ENCODE measurements at regions not wholly inside any gene's neighbourhood (a gene's known extent, or its start where the extent isn't known, plus 50 kb on each side); places are given as distances from the start of the nearest gene placed in this dataset.

DNA sequence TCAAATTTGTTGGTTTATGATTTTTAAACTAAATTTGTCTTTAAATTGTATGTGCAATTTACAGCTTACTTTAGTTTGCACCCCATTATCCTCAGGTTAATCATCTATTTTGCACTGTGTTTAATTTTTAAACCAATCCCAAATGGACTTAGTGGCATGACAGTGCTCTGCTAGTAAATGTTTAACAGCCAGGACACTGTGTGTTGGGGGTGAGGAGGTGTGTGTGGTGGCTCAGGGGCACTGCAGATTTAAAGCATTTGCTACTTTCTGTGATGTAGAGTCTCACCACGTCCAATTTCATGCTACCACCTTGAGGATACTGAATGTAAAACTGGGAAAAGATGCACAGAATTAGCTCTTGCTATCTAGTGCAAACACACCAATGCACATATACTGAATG is 225.7 kb downstream of the HAO1 start (continued):
- TF ChIP-seq, protein P1, sequence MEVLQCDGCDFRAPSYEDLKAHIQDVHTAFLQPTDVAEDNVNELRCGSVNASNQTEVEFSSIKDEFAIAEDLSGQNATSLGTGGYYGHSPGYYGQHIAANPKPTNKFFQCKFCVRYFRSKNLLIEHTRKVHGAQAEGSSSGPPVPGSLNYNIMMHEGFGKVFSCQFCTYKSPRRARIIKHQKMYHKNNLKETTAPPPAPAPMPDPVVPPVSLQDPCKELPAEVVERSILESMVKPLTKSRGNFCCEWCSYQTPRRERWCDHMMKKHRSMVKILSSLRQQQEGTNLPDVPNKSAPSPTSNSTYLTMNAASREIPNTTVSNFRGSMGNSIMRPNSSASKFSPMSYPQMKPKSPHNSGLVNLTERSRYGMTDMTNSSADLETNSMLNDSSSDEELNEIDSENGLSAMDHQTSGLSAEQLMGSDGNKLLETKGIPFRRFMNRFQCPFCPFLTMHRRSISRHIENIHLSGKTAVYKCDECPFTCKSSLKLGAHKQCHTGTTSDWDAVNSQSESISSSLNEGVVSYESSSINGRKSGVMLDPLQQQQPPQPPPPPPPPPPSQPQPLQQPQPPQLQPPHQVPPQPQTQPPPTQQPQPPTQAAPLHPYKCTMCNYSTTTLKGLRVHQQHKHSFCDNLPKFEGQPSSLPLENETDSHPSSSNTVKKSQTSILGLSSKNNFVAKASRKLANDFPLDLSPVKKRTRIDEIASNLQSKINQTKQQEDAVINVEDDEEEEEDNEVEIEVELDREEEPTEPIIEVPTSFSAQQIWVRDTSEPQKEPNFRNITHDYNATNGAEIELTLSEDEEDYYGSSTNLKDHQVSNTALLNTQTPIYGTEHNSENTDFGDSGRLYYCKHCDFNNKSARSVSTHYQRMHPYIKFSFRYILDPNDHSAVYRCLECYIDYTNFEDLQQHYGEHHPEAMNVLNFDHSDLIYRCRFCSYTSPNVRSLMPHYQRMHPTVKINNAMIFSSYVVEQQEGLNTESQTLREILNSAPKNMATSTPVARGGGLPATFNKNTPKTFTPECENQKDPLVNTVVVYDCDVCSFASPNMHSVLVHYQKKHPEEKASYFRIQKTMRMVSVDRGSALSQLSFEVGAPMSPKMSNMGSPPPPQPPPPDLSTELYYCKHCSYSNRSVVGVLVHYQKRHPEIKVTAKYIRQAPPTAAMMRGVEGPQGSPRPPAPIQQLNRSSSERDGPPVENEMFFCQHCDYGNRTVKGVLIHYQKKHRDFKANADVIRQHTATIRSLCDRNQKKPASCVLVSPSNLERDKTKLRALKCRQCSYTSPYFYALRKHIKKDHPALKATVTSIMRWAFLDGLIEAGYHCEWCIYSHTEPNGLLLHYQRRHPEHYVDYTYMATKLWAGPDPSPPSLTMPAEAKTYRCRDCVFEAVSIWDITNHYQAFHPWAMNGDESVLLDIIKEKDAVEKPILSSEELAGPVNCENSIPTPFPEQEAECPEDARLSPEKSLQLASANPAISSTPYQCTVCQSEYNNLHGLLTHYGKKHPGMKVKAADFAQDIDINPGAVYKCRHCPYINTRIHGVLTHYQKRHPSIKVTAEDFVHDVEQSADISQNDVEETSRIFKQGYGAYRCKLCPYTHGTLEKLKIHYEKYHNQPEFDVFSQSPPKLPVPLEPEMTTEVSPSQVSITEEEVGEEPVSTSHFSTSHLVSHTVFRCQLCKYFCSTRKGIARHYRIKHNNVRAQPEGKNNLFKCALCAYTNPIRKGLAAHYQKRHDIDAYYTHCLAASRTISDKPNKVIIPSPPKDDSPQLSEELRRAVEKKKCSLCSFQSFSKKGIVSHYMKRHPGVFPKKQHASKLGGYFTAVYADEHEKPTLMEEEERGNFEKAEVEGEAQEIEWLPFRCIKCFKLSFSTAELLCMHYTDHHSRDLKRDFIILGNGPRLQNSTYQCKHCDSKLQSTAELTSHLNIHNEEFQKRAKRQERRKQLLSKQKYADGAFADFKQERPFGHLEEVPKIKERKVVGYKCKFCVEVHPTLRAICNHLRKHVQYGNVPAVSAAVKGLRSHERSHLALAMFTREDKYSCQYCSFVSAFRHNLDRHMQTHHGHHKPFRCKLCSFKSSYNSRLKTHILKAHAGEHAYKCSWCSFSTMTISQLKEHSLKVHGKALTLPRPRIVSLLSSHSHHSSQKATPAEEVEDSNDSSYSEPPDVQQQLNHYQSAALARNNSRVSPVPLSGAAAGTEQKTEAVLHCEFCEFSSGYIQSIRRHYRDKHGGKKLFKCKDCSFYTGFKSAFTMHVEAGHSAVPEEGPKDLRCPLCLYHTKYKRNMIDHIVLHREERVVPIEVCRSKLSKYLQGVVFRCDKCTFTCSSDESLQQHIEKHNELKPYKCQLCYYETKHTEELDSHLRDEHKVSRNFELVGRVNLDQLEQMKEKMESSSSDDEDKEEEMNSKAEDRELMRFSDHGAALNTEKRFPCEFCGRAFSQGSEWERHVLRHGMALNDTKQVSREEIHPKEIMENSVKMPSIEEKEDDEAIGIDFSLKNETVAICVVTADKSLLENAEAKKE (CRISPR knock-in tag; IDR thresholded peaks at IDR 0.05) = no peak
- TF ChIP-seq NANOG (IDR thresholded peaks at IDR 0.05; ENCODE audit: borderline replicate concordance) = no peak

- H3K4me1 ChIP-seq (ENCODE audit: insufficient read depth) = no peaks in the 10 kb centered on the region
- ATAC-seq (no peak), DNase-seq (ENCODE audit: low spot score) (no peak)
- H3K36me3 ChIP-seq (ENCODE audit: insufficient read depth) = no peaks in the 10 kb centered on the region
- H3K9me3 Mint-ChIP-seq = no peaks in the 10 kb centered on the region
- no peak overlapping the region for H2AFZ ChIP-seq
- no peaks in the 10 kb centered on the region for H3K27me3 ChIP-seq (ENCODE audit: insufficient read depth)
- H3K27ac Mint-ChIP-seq = no peak overlapping the region
- no peaks in the 10 kb centered on the region for H3K4me1 Mint-ChIP-seq
- H3K9me2 ChIP-seq (ENCODE audit: insufficient read depth) = 0 out of 2 replicates have a peak, but pooled peaks cover 7% of the 10 kb centered on the region
- H3K4me3 ChIP-seq = no peak overlapping the region
- no peaks in the 10 kb centered on the region for H3K79me2 ChIP-seq (replicated peaks; ENCODE audit: insufficient read depth)
- H3K27me3 Mint-ChIP-seq (ENCODE audit: insufficient read depth, low read depth, poor library complexity) = peaks cover 4% of the 10 kb centered on the region
- H3F3A ChIP-seq (replicated peaks; ENCODE audit: low read depth) = no peaks in the 10 kb centered on the region
- no peak overlapping the region for H3K4me3 Mint-ChIP-seq
- H3K27ac ChIP-seq (ENCODE audit: low read depth) = no peak overlapping the region
- TF ChIP-seq POLR2AphosphoS5 (IDR thresholded peaks at IDR 0.05; ENCODE audit: low read depth) (no peak), ZNF331 (CRISPR knock-in tag; IDR thresholded peaks at IDR 0.05; ENCODE audit: low read depth) (no peak), STAT1 (IDR thresholded peaks at IDR 0.05; ENCODE audit: unreplicated experiment) (no peak), CREB1 (CRISPR knock-in tag; IDR thresholded peaks at IDR 0.05; ENCODE audit: low read depth) (no peak)
- TF ChIP-seq, protein P2, sequence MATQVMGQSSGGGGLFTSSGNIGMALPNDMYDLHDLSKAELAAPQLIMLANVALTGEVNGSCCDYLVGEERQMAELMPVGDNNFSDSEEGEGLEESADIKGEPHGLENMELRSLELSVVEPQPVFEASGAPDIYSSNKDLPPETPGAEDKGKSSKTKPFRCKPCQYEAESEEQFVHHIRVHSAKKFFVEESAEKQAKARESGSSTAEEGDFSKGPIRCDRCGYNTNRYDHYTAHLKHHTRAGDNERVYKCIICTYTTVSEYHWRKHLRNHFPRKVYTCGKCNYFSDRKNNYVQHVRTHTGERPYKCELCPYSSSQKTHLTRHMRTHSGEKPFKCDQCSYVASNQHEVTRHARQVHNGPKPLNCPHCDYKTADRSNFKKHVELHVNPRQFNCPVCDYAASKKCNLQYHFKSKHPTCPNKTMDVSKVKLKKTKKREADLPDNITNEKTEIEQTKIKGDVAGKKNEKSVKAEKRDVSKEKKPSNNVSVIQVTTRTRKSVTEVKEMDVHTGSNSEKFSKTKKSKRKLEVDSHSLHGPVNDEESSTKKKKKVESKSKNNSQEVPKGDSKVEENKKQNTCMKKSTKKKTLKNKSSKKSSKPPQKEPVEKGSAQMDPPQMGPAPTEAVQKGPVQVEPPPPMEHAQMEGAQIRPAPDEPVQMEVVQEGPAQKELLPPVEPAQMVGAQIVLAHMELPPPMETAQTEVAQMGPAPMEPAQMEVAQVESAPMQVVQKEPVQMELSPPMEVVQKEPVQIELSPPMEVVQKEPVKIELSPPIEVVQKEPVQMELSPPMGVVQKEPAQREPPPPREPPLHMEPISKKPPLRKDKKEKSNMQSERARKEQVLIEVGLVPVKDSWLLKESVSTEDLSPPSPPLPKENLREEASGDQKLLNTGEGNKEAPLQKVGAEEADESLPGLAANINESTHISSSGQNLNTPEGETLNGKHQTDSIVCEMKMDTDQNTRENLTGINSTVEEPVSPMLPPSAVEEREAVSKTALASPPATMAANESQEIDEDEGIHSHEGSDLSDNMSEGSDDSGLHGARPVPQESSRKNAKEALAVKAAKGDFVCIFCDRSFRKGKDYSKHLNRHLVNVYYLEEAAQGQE (IDR thresholded peaks at IDR 0.05; ENCODE audit: unreplicated experiment) = no peak
- TF ChIP-seq, protein P3, sequence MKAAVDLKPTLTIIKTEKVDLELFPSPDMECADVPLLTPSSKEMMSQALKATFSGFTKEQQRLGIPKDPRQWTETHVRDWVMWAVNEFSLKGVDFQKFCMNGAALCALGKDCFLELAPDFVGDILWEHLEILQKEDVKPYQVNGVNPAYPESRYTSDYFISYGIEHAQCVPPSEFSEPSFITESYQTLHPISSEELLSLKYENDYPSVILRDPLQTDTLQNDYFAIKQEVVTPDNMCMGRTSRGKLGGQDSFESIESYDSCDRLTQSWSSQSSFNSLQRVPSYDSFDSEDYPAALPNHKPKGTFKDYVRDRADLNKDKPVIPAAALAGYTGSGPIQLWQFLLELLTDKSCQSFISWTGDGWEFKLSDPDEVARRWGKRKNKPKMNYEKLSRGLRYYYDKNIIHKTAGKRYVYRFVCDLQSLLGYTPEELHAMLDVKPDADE (IDR thresholded peaks at IDR 0.05) = no peak
- no peak overlapping the region for H3K4me2 ChIP-seq
- H4K20me1 ChIP-seq (replicated peaks; ENCODE audit: insufficient read depth) = no peaks in the 10 kb centered on the region
- no peaks in the 10 kb centered on the region for H3K36me3 Mint-ChIP-seq (ENCODE audit: low read depth)
Observed at GRCh38 chr20:7716286-7716972, 223.8 kb downstream of the HAO1 start.

All from GM23338 (cell line).